ENCODE measurements at regions not wholly inside any gene's neighbourhood (a gene's known extent, or its start where the extent isn't known, plus 50 kb on each side); places are given as distances from the start of the nearest gene placed in this dataset.

- Histone ChIP-seq H3K4me1 (ENCODE audit: control insufficient read depth in 1 of 2, insufficient read depth in 2 of 2, low read length in 2 of 2) (no peaks in the 10 kb centered on the region), H3K27ac (ENCODE audit: low read length) (no peak overlapping the region), H3K4me3 (ENCODE audit: low read depth in 1 of 2, low read length in 2 of 2) (no peak overlapping the region), H3K9me3 (ENCODE audit: control insufficient read depth in 1 of 2, low read length in 2 of 2) (peaks cover 0 to 7% of the 10 kb centered on the region in 2 donors), H3K27me3 (ENCODE audit: low read depth, low read length) (no peaks in the 10 kb centered on the region), H3K36me3 (ENCODE audit: control insufficient read depth in 1 of 2, insufficient read depth in 2 of 2, low read length in 2 of 2) (no peaks in the 10 kb centered on the region)
Measured at GRCh38 chr2:20107776-20108175, 56.3 kb upstream of the LAPTM4A start.

- no peaks in the 10 kb centered on the region for H3K4me1 ChIP-seq (ENCODE audit: control insufficient read depth in 1 of 2, insufficient read depth in 2 of 2, low read length in 2 of 2)
- H3K36me3 ChIP-seq (ENCODE audit: control insufficient read depth in 1 of 2, insufficient read depth in 2 of 2, low read length in 2 of 2) = no peaks in the 10 kb centered on the region
- H3K27ac ChIP-seq (ENCODE audit: low read length) = no peak overlapping the region
- no peak overlapping the region for H3K4me3 ChIP-seq (ENCODE audit: low read depth in 1 of 2, low read length in 2 of 2)
- peaks cover 0 to 9% of the 10 kb centered on the region in 2 donors for H3K9me3 ChIP-seq (ENCODE audit: control insufficient read depth in 1 of 2, low read length in 2 of 2)
- H3K27me3 ChIP-seq (ENCODE audit: low read depth, low read length) = no peaks in the 10 kb centered on the region
Measured at GRCh38 chr2:20107352-20107751, 55.9 kb upstream of the LAPTM4A start.

DNA sequence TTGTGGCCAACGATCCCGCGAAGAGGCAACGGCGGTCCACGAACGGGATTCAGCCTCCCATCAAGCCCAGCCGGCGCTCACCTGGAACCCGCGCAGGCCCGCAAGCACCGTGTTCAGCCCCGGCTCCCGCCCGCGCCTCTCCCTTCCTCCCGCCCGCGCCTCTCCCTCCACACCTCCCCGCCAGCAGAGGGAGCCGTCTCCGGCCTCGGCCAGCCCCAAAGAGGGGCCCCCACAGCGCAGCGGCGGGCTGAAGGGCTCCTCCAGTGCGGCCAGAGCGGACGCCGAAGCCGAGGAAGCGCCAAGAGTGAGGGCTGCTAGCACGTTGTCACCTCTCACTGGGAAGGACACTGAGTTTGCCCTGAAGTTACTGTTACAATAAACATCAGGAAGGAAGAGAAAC, 55.3 kb upstream of the LAPTM4A start:
- Histone ChIP-seq H3K36me3 (ENCODE audit: control insufficient read depth in 1 of 2, insufficient read depth in 2 of 2, low read length in 2 of 2) (no peaks in the 10 kb centered on the region), H3K27ac (ENCODE audit: low read length) (no peak overlapping the region), H3K4me1 (ENCODE audit: control insufficient read depth in 1 of 2, insufficient read depth in 2 of 2, low read length in 2 of 2) (no peaks in the 10 kb centered on the region), H3K9me3 (ENCODE audit: control insufficient read depth in 1 of 2, low read length in 2 of 2) (peaks cover 0 to 15% of the 10 kb centered on the region in 2 donors), H3K4me3 (ENCODE audit: low read depth in 1 of 2, low read length in 2 of 2) (peak overlapping the region in 1 of 2 donors; percentile 47), H3K27me3 (ENCODE audit: low read depth, low read length) (no peaks in the 10 kb centered on the region)

GRCh38 chr2:20104900-20105545, 53.6 kb upstream of the LAPTM4A start:
- H3K4me3 ChIP-seq (ENCODE audit: low read depth in 1 of 2, low read length in 2 of 2) = peak overlapping the region in 1 of 2 donors; percentile 21
- no peak overlapping the region for H3K27ac ChIP-seq (ENCODE audit: low read length)
- no peaks in the 10 kb centered on the region for H3K4me1 ChIP-seq (ENCODE audit: control insufficient read depth in 1 of 2, insufficient read depth in 2 of 2, low read length in 2 of 2)

DNA sequence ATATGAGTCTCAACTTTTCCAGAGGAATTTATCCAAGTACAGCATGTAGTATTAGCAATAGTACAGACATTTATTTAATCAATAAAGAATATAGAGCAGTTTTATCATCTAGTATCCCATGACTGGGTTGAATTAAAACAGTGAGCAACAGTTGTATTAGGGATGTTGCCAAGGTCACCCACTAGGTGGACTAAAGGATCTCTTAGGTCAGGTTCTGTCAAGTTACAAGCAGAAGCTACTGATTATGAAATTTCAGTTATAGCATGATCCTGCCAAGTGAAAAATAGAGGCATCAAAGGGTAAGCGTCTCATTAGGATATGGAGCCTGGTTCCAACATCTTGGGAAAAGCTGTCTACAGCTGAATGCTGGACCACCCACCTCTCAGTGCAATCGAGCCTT, 52.1 kb upstream of the LAPTM4A start:
- Histone ChIP-seq H3K4me3 (ENCODE audit: low read depth in 1 of 2, low read length in 2 of 2) (no peak overlapping the region), H3K9me3 (ENCODE audit: control insufficient read depth in 1 of 2, low read length in 2 of 2) (peaks cover 6 to 11% of the 10 kb centered on the region in 2 donors), H3K4me1 (ENCODE audit: control insufficient read depth in 1 of 2, insufficient read depth in 2 of 2, low read length in 2 of 2) (no peaks in the 10 kb centered on the region), H3K27me3 (ENCODE audit: low read depth, low read length) (no peaks in the 10 kb centered on the region), H3K36me3 (ENCODE audit: control insufficient read depth in 1 of 2, insufficient read depth in 2 of 2, low read length in 2 of 2) (no peaks in the 10 kb centered on the region), H3K27ac (ENCODE audit: low read length) (no peak overlapping the region)

More at GRCh38 chr2:20104900-20105545, 53.6 kb upstream of the LAPTM4A start:
- H3K36me3 ChIP-seq (ENCODE audit: control insufficient read depth in 1 of 2, insufficient read depth in 2 of 2, low read length in 2 of 2) = no peaks in the 10 kb centered on the region
- peaks cover 6 to 11% of the 10 kb centered on the region in 2 donors for H3K9me3 ChIP-seq (ENCODE audit: control insufficient read depth in 1 of 2, low read length in 2 of 2)
- no peaks in the 10 kb centered on the region for H3K27me3 ChIP-seq (ENCODE audit: low read depth, low read length)
